ENCODE measurements at regions not wholly inside any gene's neighbourhood (a gene's known extent, or its start where the extent isn't known, plus 50 kb on each side); places are given as distances from the start of the nearest gene placed in this dataset.
"Not testable (repeated sequence)": the region's sequence is repeated elsewhere in the genome, so short reads cannot be mapped to it uniquely, and the experiment has no call there.

DNA sequence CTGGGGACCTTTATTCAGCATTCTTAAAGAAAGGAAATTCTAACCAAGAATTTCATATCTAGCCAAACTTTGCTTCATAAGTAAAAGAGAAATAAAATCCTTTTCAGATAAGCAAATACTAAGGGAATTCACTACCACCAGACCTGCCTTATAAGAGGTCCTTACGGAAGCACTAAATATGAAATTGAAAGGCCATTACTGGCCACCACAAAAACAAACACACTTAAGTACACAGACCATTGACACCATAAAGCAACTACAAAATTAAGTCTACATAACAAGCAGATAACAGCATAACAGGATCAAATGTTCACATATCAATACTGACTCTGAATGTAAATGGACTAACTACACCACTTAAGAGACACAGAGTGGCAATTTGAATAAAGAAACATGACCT is 361.4 kb upstream of the POU5F2 start:
- Mint-ChIP-seq H3K4me1 (peaks cover 17% of the 10 kb centered on the region), H3K27me3 (no peaks in the 10 kb centered on the region), H3K4me3 (no peak overlapping the region), H3K27ac (no peak overlapping the region), H3K9me3 (peaks cover 30% of the 10 kb centered on the region), H3K36me3 (peaks cover 69% of the 10 kb centered on the region)
- POLR2A ChIA-PET: no interaction called here
- ATAC-seq (ENCODE audit: low read depth): no peak
- DNase-seq: no peak

DNA sequence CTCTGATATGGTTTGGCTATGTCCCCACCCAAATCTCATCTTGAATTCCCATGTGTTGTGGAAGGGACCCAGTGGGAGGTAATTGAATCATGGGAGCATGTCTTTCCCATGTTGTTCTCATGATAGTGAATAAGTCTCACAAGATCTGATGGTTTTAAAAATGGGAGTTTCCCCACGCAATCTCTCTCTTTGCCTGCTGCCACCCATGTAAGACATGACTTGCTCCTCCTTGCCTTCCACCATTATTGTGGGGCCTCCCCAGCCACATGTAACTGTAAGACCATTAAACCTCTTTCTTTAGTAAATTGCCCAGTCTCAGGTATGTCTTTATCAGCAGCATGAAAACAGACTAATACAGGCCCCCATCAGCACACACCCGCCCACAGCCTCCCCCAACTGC is 356.0 kb upstream of the POU5F2 start:
- H3K27me3 Mint-ChIP-seq; ATAC-seq (ENCODE audit: low read depth); DNase-seq; H3K4me1 Mint-ChIP-seq; H3K27ac Mint-ChIP-seq; POLR2A ChIA-PET; H3K4me3 Mint-ChIP-seq: not testable (repeated sequence)
- peaks cover 32% of the 10 kb centered on the region for H3K9me3 Mint-ChIP-seq
- H3K36me3 Mint-ChIP-seq: peaks cover 46% of the 10 kb centered on the region

DNA sequence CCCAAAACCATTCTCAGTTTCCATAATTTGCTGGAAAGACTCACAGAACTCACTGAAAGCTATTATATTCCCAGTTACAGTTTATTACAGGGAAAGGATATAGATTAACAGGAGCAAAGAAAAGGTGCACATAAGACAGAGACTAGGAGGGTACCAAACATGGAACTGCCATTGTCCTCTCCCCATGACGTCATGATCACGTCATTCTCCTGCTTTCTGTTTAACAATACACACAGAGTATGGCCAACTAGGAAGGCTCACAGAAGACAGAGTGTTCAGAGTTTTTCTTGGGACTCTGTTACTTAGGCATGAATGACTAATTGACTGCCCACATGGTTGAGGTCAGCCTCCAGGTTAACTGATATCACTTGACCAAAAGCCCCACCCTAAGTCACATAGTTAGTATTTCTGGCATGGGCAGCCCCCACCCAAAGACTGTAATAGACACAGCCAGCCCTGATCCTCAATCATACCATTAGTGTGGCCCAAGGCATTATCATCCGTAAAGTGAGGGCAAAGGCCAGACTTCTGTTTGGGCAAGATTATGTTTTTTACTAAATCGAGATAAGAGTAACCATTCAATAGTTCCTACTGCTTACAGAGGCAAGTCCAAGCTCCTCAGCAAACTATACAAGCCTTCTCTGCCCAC is 353.5 kb upstream of the POU5F2 start:
- H3K36me3 Mint-ChIP-seq: peaks cover 34% of the 10 kb centered on the region
- H3K4me3 Mint-ChIP-seq: no peak overlapping the region
- H3K9me3 Mint-ChIP-seq: peaks cover 24% of the 10 kb centered on the region
- no peaks in the 10 kb centered on the region for H3K27me3 Mint-ChIP-seq
- no peak overlapping the region for H3K27ac Mint-ChIP-seq
- DNase-seq (no peak), ATAC-seq (ENCODE audit: low read depth) (no peak)
- POLR2A ChIA-PET: no interaction called here
- peaks cover 5% of the 10 kb centered on the region for H3K4me1 Mint-ChIP-seq

DNA sequence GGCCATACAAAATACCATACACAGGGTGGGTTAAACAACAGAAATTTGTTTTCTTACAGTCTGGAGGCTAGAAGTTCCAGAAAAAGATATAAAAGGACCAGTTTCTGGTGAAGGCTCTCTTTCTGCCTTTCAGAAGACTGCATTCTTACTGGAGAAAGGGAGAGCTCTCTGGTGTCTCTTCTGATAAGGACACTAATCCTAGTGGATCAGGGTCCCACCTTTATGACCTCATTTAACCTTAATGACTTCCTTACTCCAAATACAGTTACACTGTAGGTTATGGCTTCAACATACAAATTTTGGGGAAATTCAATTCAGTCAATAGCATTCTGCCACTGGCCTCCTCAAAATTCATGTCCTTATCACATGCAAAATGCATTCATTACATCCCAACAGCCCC is 351.9 kb upstream of the POU5F2 start:
- Mint-ChIP-seq H3K36me3 (peaks cover 21% of the 10 kb centered on the region), H3K4me3 (no peak overlapping the region), H3K27ac (no peak overlapping the region), H3K4me1 (peaks cover 4% of the 10 kb centered on the region), H3K27me3 (no peaks in the 10 kb centered on the region), H3K9me3 (peaks cover 17% of the 10 kb centered on the region)
- POLR2A ChIA-PET: no interaction called here
- no peak for DNase-seq
- no peak for ATAC-seq (ENCODE audit: low read depth)

DNA sequence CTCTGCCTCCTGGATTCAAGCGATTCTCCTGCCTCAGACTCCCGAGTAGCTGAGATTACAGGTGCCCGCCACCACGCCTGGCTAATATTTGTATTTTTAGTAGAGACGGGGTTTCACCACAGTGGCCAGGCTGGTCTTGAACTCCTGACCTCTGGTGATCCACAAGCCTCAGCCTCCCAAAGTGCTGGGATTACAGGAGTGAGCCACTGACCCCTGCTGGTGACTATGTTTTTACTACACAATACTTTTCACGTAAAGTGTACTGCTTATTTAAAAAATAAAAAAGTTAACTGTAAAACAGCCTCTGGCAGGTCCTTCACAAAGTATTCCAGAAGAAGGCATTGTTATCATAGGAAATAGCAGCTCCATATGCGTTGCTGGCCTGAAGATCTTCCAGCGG is 345.2 kb upstream of the POU5F2 start:
- H3K4me3 Mint-ChIP-seq; H3K9me3 Mint-ChIP-seq; ATAC-seq (ENCODE audit: low read depth); DNase-seq; POLR2A ChIA-PET; H3K27me3 Mint-ChIP-seq; H3K4me1 Mint-ChIP-seq; H3K27ac Mint-ChIP-seq: not testable (repeated sequence)
- peaks cover 14% of the 10 kb centered on the region for H3K36me3 Mint-ChIP-seq

DNA sequence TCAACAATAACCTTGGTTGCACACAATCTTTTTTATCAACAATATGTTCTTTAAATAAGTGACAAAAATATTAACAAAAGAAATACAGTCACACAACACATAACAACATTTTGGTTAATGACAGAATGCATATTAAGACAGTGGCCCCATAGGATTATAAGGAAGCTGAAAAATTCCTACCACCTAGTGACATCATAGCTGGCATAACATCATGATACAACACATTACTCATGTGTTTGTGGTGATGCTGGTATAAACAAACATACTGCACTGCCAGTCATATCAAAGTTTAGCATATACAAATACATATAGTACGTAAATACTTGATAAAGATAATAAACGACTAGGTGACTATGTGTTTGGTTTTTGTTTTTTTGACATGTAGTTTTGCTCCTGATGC is 344.8 kb upstream of the POU5F2 start:
- H3K9me3 Mint-ChIP-seq: peaks cover 4% of the 10 kb centered on the region
- DNase-seq (no peak), ATAC-seq (ENCODE audit: low read depth) (no peak)
- H3K27ac Mint-ChIP-seq: no peak overlapping the region
- peaks cover 2% of the 10 kb centered on the region for H3K4me1 Mint-ChIP-seq
- H3K27me3 Mint-ChIP-seq: no peaks in the 10 kb centered on the region
- POLR2A ChIA-PET: no interaction called here
- H3K36me3 Mint-ChIP-seq: peaks cover 19% of the 10 kb centered on the region
- H3K4me3 Mint-ChIP-seq: no peak overlapping the region

DNA sequence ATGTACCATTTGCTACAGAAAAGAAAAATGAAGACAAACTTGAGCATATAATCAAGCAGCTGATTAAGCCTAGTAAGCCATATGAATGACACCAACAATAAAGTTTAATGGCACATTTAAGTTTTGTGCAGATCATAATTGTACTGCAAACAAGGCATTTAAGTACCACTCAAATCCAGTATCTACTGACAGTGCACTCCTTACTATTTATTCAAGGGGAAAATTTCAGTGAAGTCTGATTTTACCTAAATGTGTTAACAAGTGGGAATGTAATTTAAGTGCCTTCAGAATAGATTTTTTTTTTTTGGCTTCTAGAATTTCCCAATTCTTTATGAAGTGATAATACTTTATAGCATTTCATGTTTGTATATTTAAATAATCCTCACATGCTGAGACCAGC is 341.0 kb upstream of the POU5F2 start:
- Mint-ChIP-seq H3K4me1 (peaks cover 2% of the 10 kb centered on the region), H3K36me3 (peaks cover 23% of the 10 kb centered on the region)

DNA sequence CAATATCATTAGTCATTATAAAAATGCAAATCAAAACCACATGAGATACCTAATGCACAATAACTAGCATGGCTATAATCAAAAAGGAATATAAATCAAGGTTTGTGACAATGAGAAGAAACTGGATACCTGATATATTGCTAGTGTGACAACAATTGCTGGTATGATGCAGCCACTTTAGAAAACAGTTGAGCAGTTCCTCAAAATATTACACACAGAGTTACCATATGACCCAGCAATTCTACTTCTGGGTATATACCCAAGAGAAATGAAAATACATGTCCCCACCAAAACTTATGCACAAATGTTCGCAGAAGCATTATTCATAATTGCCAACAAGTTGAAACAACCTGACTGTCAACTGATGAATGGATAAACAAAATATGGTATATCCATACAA is 339.7 kb upstream of the POU5F2 start:
- ATAC-seq (ENCODE audit: low read depth): no peak
- POLR2A ChIA-PET: no interaction called here
- H3K36me3 Mint-ChIP-seq: peaks cover 23% of the 10 kb centered on the region
- no peaks in the 10 kb centered on the region for H3K27me3 Mint-ChIP-seq
- DNase-seq: no peak
- H3K4me3 Mint-ChIP-seq: no peak overlapping the region
- peaks cover 2% of the 10 kb centered on the region for H3K4me1 Mint-ChIP-seq
- no peak overlapping the region for H3K27ac Mint-ChIP-seq
- peaks cover 4% of the 10 kb centered on the region for H3K9me3 Mint-ChIP-seq

More for the DNA sequence above, 341.0 kb upstream of the POU5F2 start:
- POLR2A ChIA-PET: no interaction called here
- Mint-ChIP-seq H3K4me3 (no peak overlapping the region), H3K27me3 (no peaks in the 10 kb centered on the region), H3K9me3 (peaks cover 4% of the 10 kb centered on the region), H3K27ac (no peak overlapping the region)
- no peak for ATAC-seq (ENCODE audit: low read depth)
- DNase-seq: no peak

DNA sequence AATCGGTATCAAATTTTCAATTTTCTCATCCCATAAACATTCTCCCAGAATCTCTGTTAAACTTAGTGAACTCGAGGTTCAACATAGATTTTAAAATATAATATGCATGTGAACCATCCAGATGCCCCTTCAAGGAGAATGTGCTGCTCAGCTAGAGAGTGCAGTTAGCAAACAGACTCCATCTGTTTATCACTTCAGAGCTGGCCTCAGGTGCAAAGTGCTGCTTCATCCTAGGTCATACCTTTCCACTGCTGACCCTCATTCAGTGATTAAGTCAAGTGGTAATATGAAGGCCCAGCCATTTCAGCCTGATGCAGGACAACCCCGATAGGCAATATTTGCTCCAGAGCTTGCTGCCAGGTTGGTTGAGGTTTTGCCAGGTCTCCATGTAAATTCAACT is 339.0 kb upstream of the POU5F2 start:
- Mint-ChIP-seq H3K4me3 (no peak overlapping the region), H3K27me3 (no peaks in the 10 kb centered on the region), H3K9me3 (peaks cover 4% of the 10 kb centered on the region), H3K36me3 (peaks cover 21% of the 10 kb centered on the region), H3K4me1 (peaks cover 2% of the 10 kb centered on the region), H3K27ac (no peak overlapping the region)
- DNase-seq: no peak
- ATAC-seq (ENCODE audit: low read depth): no peak
- POLR2A ChIA-PET: no interaction called here

DNA sequence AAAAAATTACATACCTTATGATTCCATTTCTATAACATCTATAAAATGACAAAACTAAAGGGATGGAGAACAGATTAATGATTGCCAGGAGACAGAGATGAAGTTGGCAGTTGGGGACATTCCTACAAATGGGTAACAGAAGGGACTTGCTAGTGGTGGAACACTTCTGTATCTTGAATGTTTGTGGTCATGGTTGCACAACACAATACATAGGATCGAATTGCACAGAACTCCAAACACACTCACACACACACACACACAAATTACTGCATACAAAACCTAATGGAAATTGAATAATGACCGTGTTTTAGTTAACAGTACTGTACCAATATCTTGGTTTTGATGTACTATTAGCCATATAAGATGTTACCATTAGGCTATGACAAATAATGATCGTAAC is 330.7 kb upstream of the POU5F2 start:
- ATAC-seq (ENCODE audit: low read depth) (no peak), DNase-seq (no peak)
- H3K4me3 Mint-ChIP-seq: no peak overlapping the region
- POLR2A ChIA-PET: no interaction called here
- H3K4me1 Mint-ChIP-seq: no peaks in the 10 kb centered on the region
- no peak overlapping the region for H3K27ac Mint-ChIP-seq
- peaks cover 17% of the 10 kb centered on the region for H3K36me3 Mint-ChIP-seq
- peaks cover 9% of the 10 kb centered on the region for H3K9me3 Mint-ChIP-seq
- H3K27me3 Mint-ChIP-seq: no peaks in the 10 kb centered on the region

DNA sequence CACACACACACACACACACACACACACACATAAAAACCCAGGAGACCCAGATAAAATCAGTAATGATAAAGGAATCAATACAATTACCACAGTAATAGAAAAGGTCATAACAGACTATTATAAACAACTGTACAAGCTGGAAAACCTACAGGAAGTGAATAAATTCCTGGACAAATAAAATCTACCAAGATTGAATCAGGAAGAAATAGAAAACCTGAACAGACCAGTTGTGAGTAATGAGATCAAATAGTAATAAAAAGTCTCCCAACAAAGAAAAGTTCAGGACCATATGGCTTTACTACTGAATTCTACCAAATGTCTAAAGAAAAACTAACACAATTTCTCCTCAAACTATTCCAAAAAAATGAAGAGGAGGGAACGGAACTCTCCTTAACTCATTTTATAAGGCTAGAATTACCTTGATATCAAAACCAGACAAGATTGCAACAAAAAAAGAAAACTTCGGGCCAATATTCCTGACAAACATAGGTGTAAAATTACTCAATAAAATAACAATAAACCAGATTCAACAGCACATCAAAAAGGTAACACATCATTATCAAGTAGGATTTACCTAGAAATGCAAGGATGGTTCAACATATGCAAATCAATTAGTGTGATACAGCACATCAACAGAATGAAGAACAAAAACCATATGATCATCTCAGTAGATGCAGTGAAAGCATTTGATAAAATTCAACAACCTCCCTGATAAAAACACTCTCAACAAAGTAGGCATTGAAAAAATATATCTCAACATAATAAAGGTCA is 325.2 kb upstream of the POU5F2 start:
- no peaks in the 10 kb centered on the region for H3K27me3 Mint-ChIP-seq
- no peak overlapping the region for H3K4me3 Mint-ChIP-seq
- ATAC-seq (ENCODE audit: low read depth): no peak
- peaks cover 36% of the 10 kb centered on the region for H3K9me3 Mint-ChIP-seq
- POLR2A ChIA-PET: interaction anchor here (0.6 kb wide), 1 partner anchor 781 kb away, joined by 4 read pairs; no protein-coding TSS in a partner anchor
- DNase-seq: no peak
- H3K27ac Mint-ChIP-seq: no peak overlapping the region
- no peaks in the 10 kb centered on the region for H3K4me1 Mint-ChIP-seq
- H3K36me3 Mint-ChIP-seq: peaks cover 42% of the 10 kb centered on the region

DNA sequence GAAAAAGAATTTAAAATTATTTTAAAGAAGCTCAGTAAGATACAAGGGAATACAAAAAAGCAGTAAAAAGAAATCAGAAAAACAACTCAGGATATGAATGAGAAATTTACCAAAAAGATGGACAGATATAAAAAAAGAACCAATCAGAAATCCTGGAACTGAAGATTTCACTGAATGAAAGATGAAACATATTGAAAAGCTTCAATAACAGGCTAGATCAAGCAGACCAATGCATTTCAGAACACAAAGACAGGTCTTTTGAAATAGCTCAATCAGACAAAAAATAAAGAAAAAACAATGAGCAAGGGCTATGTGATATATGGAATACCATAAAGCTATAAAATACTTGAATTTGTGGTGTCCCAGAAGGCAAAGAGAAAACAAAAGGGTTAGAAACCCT is 322.6 kb upstream of the POU5F2 start:
- H3K36me3 Mint-ChIP-seq: peaks cover 40% of the 10 kb centered on the region
- DNase-seq (no peak), ATAC-seq (ENCODE audit: low read depth) (no peak)
- no peaks in the 10 kb centered on the region for H3K27me3 Mint-ChIP-seq
- H3K4me3 Mint-ChIP-seq: no peak overlapping the region
- POLR2A ChIA-PET: no interaction called here
- H3K9me3 Mint-ChIP-seq: peaks cover 32% of the 10 kb centered on the region
- H3K27ac Mint-ChIP-seq: no peak overlapping the region
- no peaks in the 10 kb centered on the region for H3K4me1 Mint-ChIP-seq

DNA sequence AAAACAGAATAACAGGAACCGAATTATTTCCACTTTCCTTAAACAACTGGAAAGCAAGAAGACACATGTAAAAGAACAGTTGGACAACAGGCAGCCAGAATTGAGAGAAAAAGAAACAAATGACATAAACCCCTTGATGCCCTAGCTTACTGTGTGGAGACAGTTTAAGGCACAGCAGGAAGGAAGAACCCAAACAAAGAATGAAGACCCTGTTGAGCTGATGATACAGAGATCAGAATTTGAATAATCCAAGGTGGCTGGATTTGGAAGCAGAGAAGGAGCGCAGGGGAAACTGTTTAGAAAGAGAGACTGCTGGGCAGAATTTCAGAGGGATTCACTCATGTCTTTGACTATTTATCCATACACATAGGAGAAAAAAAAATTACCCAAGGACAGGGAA is 316.3 kb upstream of the POU5F2 start:
- no peak overlapping the region for H3K4me3 Mint-ChIP-seq
- H3K27ac Mint-ChIP-seq: no peak overlapping the region
- peaks cover 2% of the 10 kb centered on the region for H3K4me1 Mint-ChIP-seq
- no peaks in the 10 kb centered on the region for H3K27me3 Mint-ChIP-seq
- POLR2A ChIA-PET: no interaction called here
- peaks cover 3% of the 10 kb centered on the region for H3K9me3 Mint-ChIP-seq
- no peak for ATAC-seq (ENCODE audit: low read depth)
- no peak for DNase-seq
- peaks cover 21% of the 10 kb centered on the region for H3K36me3 Mint-ChIP-seq

DNA sequence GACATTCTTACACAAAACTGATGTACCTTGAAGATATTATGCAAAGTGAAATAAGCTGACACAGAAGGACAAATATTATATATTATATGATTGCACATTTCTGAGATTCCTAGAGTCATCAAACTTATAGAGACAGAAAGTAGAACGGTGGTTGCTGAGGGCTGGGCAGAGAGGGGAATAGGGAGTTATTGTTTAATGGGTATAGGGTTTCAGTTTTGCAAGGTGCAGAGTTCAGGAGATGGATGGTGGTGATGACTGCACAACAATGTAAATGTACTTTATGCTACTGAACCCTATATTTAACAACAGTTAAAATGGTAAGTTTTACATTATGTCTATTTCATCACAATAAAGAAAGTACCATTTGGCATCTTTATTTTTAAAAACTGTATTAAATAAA is 315.8 kb upstream of the POU5F2 start:
- Mint-ChIP-seq H3K27ac (no peak overlapping the region), H3K9me3 (peaks cover 3% of the 10 kb centered on the region), H3K27me3 (no peaks in the 10 kb centered on the region), H3K36me3 (peaks cover 25% of the 10 kb centered on the region), H3K4me3 (no peak overlapping the region), H3K4me1 (peaks cover 2% of the 10 kb centered on the region)
- ATAC-seq (ENCODE audit: low read depth) (no peak), DNase-seq (no peak)
- POLR2A ChIA-PET: no interaction called here

Data from activated naive CD8-positive, alpha-beta T cell treated with anti-CD3 and anti-CD28 coated beads, Interleukin-2, amount 10 ng/mL, durations not matched to agents 7 days and 5 days (primary cell).